ENCODE measurements at regions not wholly inside any gene's neighbourhood (a gene's known extent, or its start where the extent isn't known, plus 50 kb on each side); places are given as distances from the start of the nearest gene placed in this dataset.
"Not testable (repeated sequence)": the region's sequence is repeated elsewhere in the genome, so short reads cannot be mapped to it uniquely, and the experiment has no call there.

GRCh38 chr16:65704866-65705265, 583.0 kb upstream of the CDH11 start:
- DNase-seq (ENCODE audit: insufficient read length, low spot score) (no peak), FAIRE-seq (no peak)
- no peak for TF ChIP-seq TAF1 (IDR thresholded peaks at IDR 0.05; ENCODE audit: low read depth, low read length)
- no peak for TF ChIP-seq POLR2A (IDR thresholded peaks at IDR 0.05; ENCODE audit: low read depth, low read length)
- no peak for TF ChIP-seq PAX5 (IDR thresholded peaks at IDR 0.05; ENCODE audit: insufficient read depth, low read length, severe bottlenecking)
- TF ChIP-seq SPI1 (IDR thresholded peaks at IDR 0.05; ENCODE audit: low read depth, low read length) = no peak
- no peak for TF ChIP-seq POU2F2 (IDR thresholded peaks at IDR 0.05; ENCODE audit: low read depth, low read length)
- TF ChIP-seq POLR2AphosphoS5 (IDR thresholded peaks at IDR 0.05; ENCODE audit: low read depth, low read length) = no peak

- DNase-seq (ENCODE audit: insufficient read length, low spot score) = no peak
- TF ChIP-seq POU2F2 (IDR thresholded peaks at IDR 0.05; ENCODE audit: low read depth, low read length) (no peak), POLR2A (IDR thresholded peaks at IDR 0.05; ENCODE audit: low read depth, low read length) (no peak), SPI1 (IDR thresholded peaks at IDR 0.05; ENCODE audit: low read depth, low read length) (no peak), PAX5 (IDR thresholded peaks at IDR 0.05; ENCODE audit: insufficient read depth, low read length, severe bottlenecking) (no peak), POLR2AphosphoS5 (IDR thresholded peaks at IDR 0.05; ENCODE audit: low read depth, low read length) (no peak), TAF1 (IDR thresholded peaks at IDR 0.05; ENCODE audit: low read depth, low read length) (no peak)
- no peak for FAIRE-seq
These were observed 581.0 kb upstream of the CDH11 start for GRCh38 chr16:65702707-65703402.

- no peak for FAIRE-seq
- TF ChIP-seq POLR2AphosphoS5 (IDR thresholded peaks at IDR 0.05; ENCODE audit: low read depth, low read length) = no peak
- no peak for TF ChIP-seq POU2F2 (IDR thresholded peaks at IDR 0.05; ENCODE audit: low read depth, low read length)
- TF ChIP-seq TAF1 (IDR thresholded peaks at IDR 0.05; ENCODE audit: low read depth, low read length) = no peak
- no peak for TF ChIP-seq SPI1 (IDR thresholded peaks at IDR 0.05; ENCODE audit: low read depth, low read length)
- no peak for DNase-seq (ENCODE audit: insufficient read length, low spot score)
These were observed 578.7 kb upstream of the CDH11 start for GRCh38 chr16:65700596-65700995.

- no peak for DNase-seq (ENCODE audit: insufficient read length, low spot score)
- TF ChIP-seq SPI1 (IDR thresholded peaks at IDR 0.05; ENCODE audit: low read depth, low read length) (no peak), POLR2AphosphoS5 (IDR thresholded peaks at IDR 0.05; ENCODE audit: low read depth, low read length) (no peak), POLR2A (IDR thresholded peaks at IDR 0.05; ENCODE audit: low read depth, low read length) (no peak), PAX5 (IDR thresholded peaks at IDR 0.05; ENCODE audit: insufficient read depth, low read length, severe bottlenecking) (no peak), TAF1 (IDR thresholded peaks at IDR 0.05; ENCODE audit: low read depth, low read length) (no peak), POU2F2 (IDR thresholded peaks at IDR 0.05; ENCODE audit: low read depth, low read length) (no peak)
These were observed 577.0 kb upstream of the CDH11 start for GRCh38 chr16:65698791-65699321.

GRCh38 chr16:65697521-65697920, 575.7 kb upstream of the CDH11 start:
- FAIRE-seq (no peak), DNase-seq (ENCODE audit: insufficient read length, low spot score) (no peak)
- TF ChIP-seq SPI1 (IDR thresholded peaks at IDR 0.05; ENCODE audit: low read depth, low read length) (no peak), POLR2AphosphoS5 (IDR thresholded peaks at IDR 0.05; ENCODE audit: low read depth, low read length) (no peak)

More at GRCh38 chr16:65698791-65699321, 577.0 kb upstream of the CDH11 start:
- FAIRE-seq = no peak

- DNase-seq (ENCODE audit: insufficient read length, low spot score) (no peak), FAIRE-seq (no peak)
- no peak for TF ChIP-seq PAX5 (IDR thresholded peaks at IDR 0.05; ENCODE audit: insufficient read depth, low read length, severe bottlenecking)
- TF ChIP-seq SPI1 (IDR thresholded peaks at IDR 0.05; ENCODE audit: low read depth, low read length) = no peak
- no peak for TF ChIP-seq POLR2A (IDR thresholded peaks at IDR 0.05; ENCODE audit: low read depth, low read length)
These were observed 575.2 kb upstream of the CDH11 start for GRCh38 chr16:65697065-65697464.

- FAIRE-seq; DNase-seq (ENCODE audit: insufficient read length, low spot score): not testable (repeated sequence)
These were observed 570.0 kb upstream of the CDH11 start for GRCh38 chr16:65691846-65692245.

GRCh38 chr16:65689726-65690125, 567.9 kb upstream of the CDH11 start:
- DNase-seq (ENCODE audit: insufficient read length, low spot score) (no peak), FAIRE-seq (no peak)
- no peak for TF ChIP-seq POLR2AphosphoS5 (IDR thresholded peaks at IDR 0.05; ENCODE audit: low read depth, low read length)
- no peak for TF ChIP-seq SPI1 (IDR thresholded peaks at IDR 0.05; ENCODE audit: low read depth, low read length)
- TF ChIP-seq POLR2A (IDR thresholded peaks at IDR 0.05; ENCODE audit: low read depth, low read length) = no peak
- no peak for TF ChIP-seq POU2F2 (IDR thresholded peaks at IDR 0.05; ENCODE audit: low read depth, low read length)
- no peak for TF ChIP-seq TAF1 (IDR thresholded peaks at IDR 0.05; ENCODE audit: low read depth, low read length)
- no peak for TF ChIP-seq PAX5 (IDR thresholded peaks at IDR 0.05; ENCODE audit: insufficient read depth, low read length, severe bottlenecking)

- TF ChIP-seq POLR2AphosphoS5 (IDR thresholded peaks at IDR 0.05; ENCODE audit: low read depth, low read length) (no peak), TAF1 (IDR thresholded peaks at IDR 0.05; ENCODE audit: low read depth, low read length) (no peak), SPI1 (IDR thresholded peaks at IDR 0.05; ENCODE audit: low read depth, low read length) (no peak), POU2F2 (IDR thresholded peaks at IDR 0.05; ENCODE audit: low read depth, low read length) (no peak), POLR2A (IDR thresholded peaks at IDR 0.05; ENCODE audit: low read depth, low read length) (no peak), PAX5 (IDR thresholded peaks at IDR 0.05; ENCODE audit: insufficient read depth, low read length, severe bottlenecking) (no peak)
- no peak for FAIRE-seq
- no peak for DNase-seq (ENCODE audit: insufficient read length, low spot score)
These were observed 566.4 kb upstream of the CDH11 start for GRCh38 chr16:65688301-65688700.

- no peak for DNase-seq (ENCODE audit: insufficient read length, low spot score)
- TF ChIP-seq SPI1 (IDR thresholded peaks at IDR 0.05; ENCODE audit: low read depth, low read length) = no peak
- no peak for TF ChIP-seq PAX5 (IDR thresholded peaks at IDR 0.05; ENCODE audit: insufficient read depth, low read length, severe bottlenecking)
- TF ChIP-seq TAF1 (IDR thresholded peaks at IDR 0.05; ENCODE audit: low read depth, low read length) = no peak
- TF ChIP-seq POU2F2 (IDR thresholded peaks at IDR 0.05; ENCODE audit: low read depth, low read length) = no peak
- TF ChIP-seq POLR2AphosphoS5 (IDR thresholded peaks at IDR 0.05; ENCODE audit: low read depth, low read length) = no peak
- TF ChIP-seq POLR2A (IDR thresholded peaks at IDR 0.05; ENCODE audit: low read depth, low read length) = no peak
- no peak for FAIRE-seq
These were observed 562.4 kb upstream of the CDH11 start for GRCh38 chr16:65684230-65684629.
